DND-41 (cell line): ENCODE measurements at regions not wholly inside any gene's neighbourhood (a gene's known extent, or its start where the extent isn't known, plus 50 kb on each side); places are given as distances from the start of the nearest gene placed in this dataset.

Experiments used
- ATAC-seq: fragments of 200-7000 bp; cut with Tn5 transposase; 3 replicates; pipeline ENCODE4 v1.9.1; 2021; ENCODE audit warnings: low read depth; ENCODE audit not compliant: insufficient read depth
- DNase-seq: peaks from one replicate; pipeline ENCODE4 v3.0.0-alpha.2; 2020
- H2AFZ ChIP-seq: 2 replicates; pipeline ENCODE4 v1.6.0; 2012; ENCODE audit warnings: low read depth, low read length
- H3K27ac ChIP-seq: 2 replicates; pipeline ENCODE4 v1.5.1; 2012; ENCODE audit warnings: low read length, inconsistent platforms
- H3K27me3 ChIP-seq: fragments of 200-600 bp; sonication (generic); 2 replicates; pipeline ENCODE4 v1.6.0; 2012; ENCODE audit warnings: low read length, mild to moderate bottlenecking, inconsistent platforms; ENCODE audit not compliant: insufficient read depth, poor library complexity
- H3K36me3 ChIP-seq: 2 replicates; pipeline ENCODE4 v1.5.1; 2012; ENCODE audit warnings: low read length, inconsistent platforms; ENCODE audit not compliant: insufficient read depth
- H3K4me1 ChIP-seq: 2 replicates; pipeline ENCODE4 v1.5.1; 2012; ENCODE audit warnings: mild to moderate bottlenecking, low read length; ENCODE audit not compliant: insufficient read depth
- H3K4me2 ChIP-seq: 2 replicates; pipeline ENCODE4 v1.6.0; 2012; ENCODE audit warnings: mild to moderate bottlenecking, moderate library complexity, low read length, inconsistent platforms; ENCODE audit not compliant: insufficient read depth
- H3K4me3 ChIP-seq, 2 experiments: fragments of 200-600 bp in 1 of 2; shearing (Covaris generic) in 1 of 2; 2 replicates each; pipeline ENCODE4 v1.5.1; 2012 to 2016; ENCODE audit warnings: inconsistent platforms in 2 of 2, low read length in 2 of 2, mild to moderate bottlenecking in 2 of 2, low read depth in 1 of 2, moderate library complexity in 1 of 2
- H3K79me2 ChIP-seq: 2 replicates; pipeline ENCODE4 v1.6.0; 2012; ENCODE audit warnings: low read length, inconsistent platforms; ENCODE audit not compliant: insufficient read depth
- H3K9ac ChIP-seq: 2 replicates; pipeline ENCODE4 v1.6.0; 2012; ENCODE audit warnings: low read depth, mild to moderate bottlenecking, inconsistent platforms, low read length, moderate library complexity
- H3K9me3 ChIP-seq: 2 replicates; pipeline ENCODE4 v1.5.1; 2012; ENCODE audit warnings: low read length, moderate library complexity, mild to moderate bottlenecking, inconsistent platforms; ENCODE audit not compliant: insufficient read depth, severe bottlenecking
- H4K20me1 ChIP-seq: 2 replicates; pipeline ENCODE4 v1.6.0; 2012; ENCODE audit warnings: low read length; ENCODE audit not compliant: insufficient read depth
- CTCF ChIP-seq: IDR thresholded peaks from 2 replicates; pipeline ENCODE4 v1.5.1; 2012; ENCODE audit warnings: borderline replicate concordance, low read length, moderate library complexity, mild to moderate bottlenecking; ENCODE audit not compliant: poor library complexity, severe bottlenecking; ENCODE audit errors: extremely low read depth
- EZH2 ChIP-seq: IDR thresholded peaks from 3 replicates; pipeline ENCODE4 v1.6.1; 2012; ENCODE audit warnings: borderline replicate concordance, low read depth, mild to moderate bottlenecking, moderate library complexity, low read length, inconsistent platforms; ENCODE audit not compliant: severe bottlenecking

GRCh38 chr12:46674800-46675199 lies 151.0 kb downstream of the SLC38A4 start:
- H3K9me3 ChIP-seq = no peaks in the 10 kb centered on the region
- no peak overlapping the region for H3K27ac ChIP-seq
- no peak overlapping the region for H3K9ac ChIP-seq
- H2AFZ ChIP-seq = no peak overlapping the region
- no peaks in the 10 kb centered on the region for H3K4me1 ChIP-seq
- no peak for ATAC-seq
- no peak overlapping the region for H3K4me2 ChIP-seq
- H3K27me3 ChIP-seq = no peaks in the 10 kb centered on the region
- H3K36me3 ChIP-seq = no peaks in the 10 kb centered on the region
- no peaks in the 10 kb centered on the region for H3K79me2 ChIP-seq
- no peak for TF ChIP-seq EZH2
- H3K4me3 ChIP-seq = no peak overlapping the region
- no peaks in the 10 kb centered on the region for H4K20me1 ChIP-seq
- DNase-seq = no peak

GRCh38 chr12:46674129-46674528 lies 151.7 kb downstream of the SLC38A4 start:
- H3K4me2 ChIP-seq = no peak overlapping the region
- ATAC-seq = no peak
- H3K36me3 ChIP-seq = no peaks in the 10 kb centered on the region

GRCh38 chr12:46671102-46671501 lies 154.7 kb downstream of the SLC38A4 start:
- H3K9ac ChIP-seq = no peak overlapping the region
- no peaks in the 10 kb centered on the region for H3K79me2 ChIP-seq
- H2AFZ ChIP-seq = no peak overlapping the region
- no peak overlapping the region for H3K27ac ChIP-seq
- no peak overlapping the region for H3K4me3 ChIP-seq
- H3K27me3 ChIP-seq = no peaks in the 10 kb centered on the region
- no peaks in the 10 kb centered on the region for H4K20me1 ChIP-seq
- ATAC-seq = no peak
- no peak for DNase-seq
- H3K9me3 ChIP-seq = no peaks in the 10 kb centered on the region
- H3K4me1 ChIP-seq = no peaks in the 10 kb centered on the region
- no peak overlapping the region for H3K4me2 ChIP-seq
- H3K36me3 ChIP-seq = no peaks in the 10 kb centered on the region
- TF ChIP-seq EZH2 (no peak), CTCF (no peak)

More at GRCh38 chr12:46674129-46674528, 151.7 kb downstream of the SLC38A4 start:
- H3K9ac ChIP-seq = no peak overlapping the region
- no peak for DNase-seq
- no peak overlapping the region for H3K4me3 ChIP-seq
- no peaks in the 10 kb centered on the region for H3K4me1 ChIP-seq
- TF ChIP-seq EZH2 = no peak
- TF ChIP-seq CTCF = no peak
- H3K79me2 ChIP-seq = no peaks in the 10 kb centered on the region
- H3K27me3 ChIP-seq = no peaks in the 10 kb centered on the region
- no peak overlapping the region for H2AFZ ChIP-seq
- no peaks in the 10 kb centered on the region for H3K9me3 ChIP-seq
- no peak overlapping the region for H3K27ac ChIP-seq
- H4K20me1 ChIP-seq = no peaks in the 10 kb centered on the region

GRCh38 chr12:46670636-46671035 lies 155.2 kb downstream of the SLC38A4 start:
- DNase-seq = no peak
- H3K27ac ChIP-seq = no peak overlapping the region
- H4K20me1 ChIP-seq = no peaks in the 10 kb centered on the region
- H3K36me3 ChIP-seq = no peaks in the 10 kb centered on the region
- no peak overlapping the region for H3K4me3 ChIP-seq
- TF ChIP-seq EZH2 (no peak), CTCF (no peak)
- no peak overlapping the region for H3K4me2 ChIP-seq
- no peak overlapping the region for H3K9ac ChIP-seq
- no peaks in the 10 kb centered on the region for H3K79me2 ChIP-seq
- ATAC-seq = no peak
- H3K9me3 ChIP-seq = no peaks in the 10 kb centered on the region
- no peaks in the 10 kb centered on the region for H3K27me3 ChIP-seq
- H2AFZ ChIP-seq = no peak overlapping the region
- H3K4me1 ChIP-seq = no peaks in the 10 kb centered on the region
